H9 (cell line): ENCODE measurements at regions not wholly inside any gene's neighbourhood (a gene's known extent, or its start where the extent isn't known, plus 50 kb on each side); places are given as distances from the start of the nearest gene placed in this dataset.

Experiments
- DNase-seq: peaks from one replicate; pipeline ENCODE4 v3.0.0-alpha.2; 2017
- H2AFZ ChIP-seq: one replicate; pipeline ENCODE4 v1.6.1; 2013; ENCODE audit warnings: mild to moderate bottlenecking, low read length, control low read depth, moderate library complexity
- H2AK5ac ChIP-seq: 2 replicates; pipeline ENCODE4 v1.6.1; 2013; ENCODE audit warnings: low read length, control low read depth, mixed read lengths; ENCODE audit not compliant: insufficient read length
- H2BK120ac ChIP-seq: one replicate; pipeline ENCODE4 v1.6.1; 2013; ENCODE audit warnings: low read depth, mild to moderate bottlenecking, low read length, control low read depth, inconsistent platforms; ENCODE audit not compliant: poor library complexity, severe bottlenecking
- H2BK12ac ChIP-seq: 2 replicates; pipeline ENCODE4 v1.6.1; 2013; ENCODE audit warnings: low read length, control low read depth, mixed read lengths, low read depth; ENCODE audit not compliant: insufficient read length
- H2BK15ac ChIP-seq: 2 replicates; pipeline ENCODE4 v1.6.1; 2013; ENCODE audit warnings: low read depth, low read length, control low read depth
- H2BK20ac ChIP-seq: one replicate; pipeline ENCODE4 v1.6.1; 2013; ENCODE audit warnings: low read depth, mild to moderate bottlenecking, low read length, control low read depth, inconsistent platforms; ENCODE audit not compliant: poor library complexity, severe bottlenecking
- H2BK5ac ChIP-seq: 2 replicates; pipeline ENCODE4 v1.6.1; 2013; ENCODE audit warnings: low read length, control low read depth, mixed read lengths; ENCODE audit not compliant: insufficient read length
- H3K14ac ChIP-seq: 2 replicates; pipeline ENCODE4 v1.6.1; 2013; ENCODE audit warnings: low read length, control low read depth; ENCODE audit not compliant: insufficient read depth
- H3K18ac ChIP-seq: 2 replicates; pipeline ENCODE4 v1.6.1; 2013; ENCODE audit warnings: low read depth, mild to moderate bottlenecking, mixed read lengths, low read length, control low read depth; ENCODE audit not compliant: insufficient read length
- H3K23ac ChIP-seq: 2 replicates; pipeline ENCODE4 v1.6.1; 2013; ENCODE audit warnings: low read length, control low read depth, mixed read lengths, low read depth; ENCODE audit not compliant: insufficient read length
- H3K23me2 ChIP-seq: 2 replicates; pipeline ENCODE4 v1.6.1; 2013; ENCODE audit warnings: low read depth, mild to moderate bottlenecking, mixed read lengths, low read length, control low read depth; ENCODE audit not compliant: insufficient read length, poor library complexity, severe bottlenecking
- H3K27ac ChIP-seq: 2 replicates; pipeline ENCODE4 v1.5.1; 2013; ENCODE audit warnings: low read length, control low read depth, mixed read lengths, low read depth; ENCODE audit not compliant: insufficient read length
- H3K27me3 ChIP-seq: 2 replicates; pipeline ENCODE4 v1.6.1; 2013; ENCODE audit warnings: low read length, control low read depth, inconsistent platforms; ENCODE audit not compliant: insufficient read depth
- H3K4ac ChIP-seq: 2 replicates; pipeline ENCODE4 v1.6.1; 2013; ENCODE audit warnings: low read depth, mild to moderate bottlenecking, control low read depth, inconsistent platforms, low read length, moderate library complexity
- H3K4me1 ChIP-seq: 2 replicates; pipeline ENCODE4 v1.6.1; 2013; ENCODE audit warnings: low read length, control low read depth, inconsistent platforms; ENCODE audit not compliant: insufficient read depth
- H3K4me2 ChIP-seq: 2 replicates; pipeline ENCODE4 v1.6.1; 2013; ENCODE audit warnings: low read length, control low read depth, mixed read lengths; ENCODE audit not compliant: insufficient read length, insufficient read depth
- H3K56ac ChIP-seq: 2 replicates; pipeline ENCODE4 v1.6.1; 2013; ENCODE audit warnings: low read depth, mild to moderate bottlenecking, mixed read lengths, low read length, control low read depth; ENCODE audit not compliant: insufficient read length
- H3K79me1 ChIP-seq: 2 replicates; pipeline ENCODE4 v1.6.1; 2013; ENCODE audit warnings: low read depth, mild to moderate bottlenecking, moderate library complexity, low read length, control low read depth, inconsistent platforms; ENCODE audit not compliant: insufficient read depth, poor library complexity, severe bottlenecking
- H3K79me2 ChIP-seq: 2 replicates; pipeline ENCODE4 v1.6.1; 2013; ENCODE audit warnings: low read length, control low read depth, inconsistent platforms; ENCODE audit not compliant: insufficient read depth
- H3K9ac ChIP-seq: 2 replicates; pipeline ENCODE4 v1.6.1; 2013; ENCODE audit warnings: low read length, control low read depth, mixed read lengths; ENCODE audit not compliant: insufficient read length; ENCODE audit errors: extremely low read depth
- H3K9me3 ChIP-seq: one replicate; pipeline ENCODE4 v1.6.1; 2013; ENCODE audit warnings: low read depth, low read length, inconsistent platforms; ENCODE audit not compliant: control insufficient read depth
- H3T11ph ChIP-seq: one replicate; pipeline ENCODE4 v1.6.1; 2013; ENCODE audit warnings: mild to moderate bottlenecking, low read length, control low read depth, inconsistent platforms
- H4K20me1 ChIP-seq: one replicate; pipeline ENCODE4 v1.6.1; 2013; ENCODE audit not compliant: control insufficient read depth, insufficient read length, insufficient read depth
- H4K5ac ChIP-seq: 2 replicates; pipeline ENCODE4 v1.6.1; 2013; ENCODE audit warnings: low read depth, mild to moderate bottlenecking, mixed read lengths, low read length, control low read depth; ENCODE audit not compliant: insufficient read length
- H4K8ac ChIP-seq: replicated peaks from 2 replicates; pipeline ENCODE4 v1.6.1; 2013; ENCODE audit warnings: low read length, control low read depth, mixed read lengths, low read depth; ENCODE audit not compliant: insufficient read length
- H4K91ac ChIP-seq: 2 replicates; pipeline ENCODE4 v1.6.1; 2013; ENCODE audit warnings: low read depth, mild to moderate bottlenecking, moderate library complexity, mixed read lengths, low read length, control low read depth; ENCODE audit not compliant: insufficient read length
- H3K27ac Mint-ChIP-seq, 3 experiments: 2 replicates in 2 of 3; 3 replicates in 1 of 3; pipeline ENCODE4 v1.8.0; 2020 to 2021; ENCODE audit warnings: mixed read lengths in 3 of 3, mild to moderate bottlenecking in 1 of 3, moderate library complexity in 1 of 3
- H3K27me3 Mint-ChIP-seq: 2 replicates; pipeline ENCODE4 v1.8.0; 2021; ENCODE audit warnings: low read depth, mild to moderate bottlenecking, moderate library complexity, mixed read lengths
- H3K36me3 Mint-ChIP-seq, 3 experiments: 2 replicates in 2 of 3; 3 replicates in 1 of 3; pipeline ENCODE4 v1.8.0; 2020 to 2021; ENCODE audit warnings: low read depth in 3 of 3, mixed read lengths in 3 of 3; ENCODE audit not compliant: insufficient read depth in 1 of 3
- H3K4me1 Mint-ChIP-seq, 2 experiments: 2 replicates each; pipeline ENCODE4 v1.8.0; 2020; ENCODE audit warnings: mixed read lengths in 2 of 2
- H3K4me3 Mint-ChIP-seq, 2 experiments: 2 replicates in 1 of 2; 3 replicates in 1 of 2; pipeline ENCODE4 v1.8.0; 2020 to 2021; ENCODE audit warnings: mild to moderate bottlenecking in 2 of 2, mixed read lengths in 2 of 2, moderate library complexity in 1 of 2
- H3K9me3 Mint-ChIP-seq, 2 experiments: 2 replicates in 1 of 2; 3 replicates in 1 of 2; pipeline ENCODE4 v1.8.0; 2020; ENCODE audit warnings: mild to moderate bottlenecking in 2 of 2, mixed read lengths in 2 of 2, moderate library complexity in 1 of 2
- WGBS: extraction: QIAGEN DNeasy Blood & Tissue Kit; methylation state at CpG from one replicate; pipeline ENCODE4 v1.1.7; 2013; ENCODE audit warnings: missing lambda C conversion rate, low lambda C conversion rate, mixed read lengths; ENCODE audit not compliant: insufficient read length; ENCODE audit errors: extremely low coverage; 5-methylcytosine and 5-hydroxymethylcytosine counted together
- TF ChIP-seq, protein P1 (sequence below): fragments of 200-600 bp; sonication (generic); conservative IDR thresholded peaks from 3 replicates; pipeline ENCODE4 v1.8.0; 2021; ENCODE audit warnings: antibody characterized with exemption, mild to moderate bottlenecking

DNA sequence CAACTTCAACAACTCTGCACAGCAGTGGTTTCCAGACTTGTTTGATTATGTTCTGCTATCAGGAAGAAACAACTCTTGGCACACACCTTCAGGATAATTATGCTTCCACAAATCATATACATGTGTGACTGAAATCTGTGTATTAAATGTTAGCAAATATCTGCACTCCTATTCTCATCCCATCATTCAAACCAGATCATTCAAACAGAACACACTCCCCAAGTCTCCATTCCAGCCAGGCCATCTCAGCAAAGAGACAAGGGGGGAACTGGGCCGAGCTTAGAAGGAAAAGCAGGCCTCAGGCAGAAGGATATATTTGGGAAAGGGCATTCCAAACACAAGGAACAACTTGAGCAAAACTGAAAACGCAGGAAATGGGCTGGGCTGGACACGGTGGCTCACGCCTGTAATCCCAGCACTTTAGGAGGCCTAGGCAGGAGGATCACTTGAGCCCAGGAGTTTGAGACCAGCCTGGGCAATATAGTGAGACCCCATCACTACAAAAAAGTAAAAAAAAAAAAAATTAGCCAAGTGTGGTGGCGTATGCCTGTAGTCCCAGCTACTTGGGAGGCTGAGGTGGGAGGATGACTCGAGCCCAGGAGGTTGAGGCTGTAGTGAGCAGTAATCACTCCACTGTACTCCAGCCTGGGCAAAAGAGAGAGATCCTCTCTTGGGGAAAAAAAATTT is 62.7 kb downstream of the ZFP36L2 start:
- no peaks in the 10 kb centered on the region for H3K9me3 Mint-ChIP-seq

More for the DNA sequence above, 62.7 kb downstream of the ZFP36L2 start:
- no peak overlapping the region for H2BK5ac ChIP-seq
- H3K9ac ChIP-seq, result no peak overlapping the region
- no peaks in the 10 kb centered on the region for H3K27me3 ChIP-seq
- TF ChIP-seq, protein P1, sequence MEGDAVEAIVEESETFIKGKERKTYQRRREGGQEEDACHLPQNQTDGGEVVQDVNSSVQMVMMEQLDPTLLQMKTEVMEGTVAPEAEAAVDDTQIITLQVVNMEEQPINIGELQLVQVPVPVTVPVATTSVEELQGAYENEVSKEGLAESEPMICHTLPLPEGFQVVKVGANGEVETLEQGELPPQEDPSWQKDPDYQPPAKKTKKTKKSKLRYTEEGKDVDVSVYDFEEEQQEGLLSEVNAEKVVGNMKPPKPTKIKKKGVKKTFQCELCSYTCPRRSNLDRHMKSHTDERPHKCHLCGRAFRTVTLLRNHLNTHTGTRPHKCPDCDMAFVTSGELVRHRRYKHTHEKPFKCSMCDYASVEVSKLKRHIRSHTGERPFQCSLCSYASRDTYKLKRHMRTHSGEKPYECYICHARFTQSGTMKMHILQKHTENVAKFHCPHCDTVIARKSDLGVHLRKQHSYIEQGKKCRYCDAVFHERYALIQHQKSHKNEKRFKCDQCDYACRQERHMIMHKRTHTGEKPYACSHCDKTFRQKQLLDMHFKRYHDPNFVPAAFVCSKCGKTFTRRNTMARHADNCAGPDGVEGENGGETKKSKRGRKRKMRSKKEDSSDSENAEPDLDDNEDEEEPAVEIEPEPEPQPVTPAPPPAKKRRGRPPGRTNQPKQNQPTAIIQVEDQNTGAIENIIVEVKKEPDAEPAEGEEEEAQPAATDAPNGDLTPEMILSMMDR, result no peak
- Mint-ChIP-seq H3K4me3 (no peak overlapping the region), H3K27me3 (peaks cover under 1% of the 10 kb centered on the region), H3K36me3 (no peaks in the 10 kb centered on the region), H3K4me1 (peaks cover 18 to 27% of the 10 kb centered on the region in 2 experiments), H3K27ac (no peak overlapping the region)
- no peak overlapping the region for H3K27ac ChIP-seq
- H4K5ac ChIP-seq, result no peak overlapping the region
- H3K23me2 ChIP-seq, result no peaks in the 10 kb centered on the region
- H3K14ac ChIP-seq, result no peak overlapping the region
- H2AK5ac ChIP-seq, result no peak overlapping the region
- no peak overlapping the region for H3K56ac ChIP-seq
- no peak overlapping the region for H3K23ac ChIP-seq
- no peak overlapping the region for H2BK20ac ChIP-seq
- H3K9me3 ChIP-seq, result no peaks in the 10 kb centered on the region
- no peaks in the 10 kb centered on the region for H3K4me1 ChIP-seq
- H2BK15ac ChIP-seq, result no peak overlapping the region
- H2BK12ac ChIP-seq, result no peak overlapping the region
- no peak overlapping the region for H3K4me2 ChIP-seq
- no peak overlapping the region for H2BK120ac ChIP-seq
- H4K91ac ChIP-seq, result no peak overlapping the region
- H3K79me1 ChIP-seq, result no peaks in the 10 kb centered on the region
- no peak overlapping the region for H3T11ph ChIP-seq
- H4K8ac ChIP-seq, result no peak overlapping the region
- H3K4ac ChIP-seq, result no peak overlapping the region
- no peaks in the 10 kb centered on the region for H3K79me2 ChIP-seq
- DNase-seq, result no peak
- WGBS, result no CpG with 5 or more reads among the region's 6 CpGs
- no peak overlapping the region for H2AFZ ChIP-seq
- H4K20me1 ChIP-seq, result no peaks in the 10 kb centered on the region
- no peak overlapping the region for H3K18ac ChIP-seq
